Cardiac fibroblast (primary cell): ENCODE measurements at regions not wholly inside any gene's neighbourhood (a gene's known extent, or its start where the extent isn't known, plus 50 kb on each side); places are given as distances from the start of the nearest gene placed in this dataset.
A peak's percentile ranks its signal among the peaks of the same experiment; 100 is the strongest.
"Not testable (repeated sequence)": the region's sequence is repeated elsewhere in the genome, so short reads cannot be mapped to it uniquely, and the experiment has no call there.

Experiments
- DNase-seq, 2 donors: peaks; one replicate each; pipeline versions ENCODE4 v3.0.0 to v3.0.0-alpha.2; 2010; ENCODE audit warnings: low read depth in 2 of 2
- H3K4me3 ChIP-seq, 2 donors: replicated peaks in 1 of 2; 1 replicate in 1 of 2; 2 replicates in 1 of 2; pipeline ENCODE4 v1.5.1; 2011; ENCODE audit warnings: low read depth in 2 of 2, low read length in 2 of 2, mild to moderate bottlenecking in 2 of 2, moderate library complexity in 1 of 2
- CTCF ChIP-seq: IDR thresholded peaks from one replicate; pipeline ENCODE4 v1.5.1; 2011; ENCODE audit warnings: low read depth, mild to moderate bottlenecking, low read length, inconsistent platforms

- DNase-seq: no peak
- TF ChIP-seq CTCF: no peak
- H3K4me3 ChIP-seq: no peak overlapping the region
Observed at GRCh38 chr3:22441711-22442110, 690.7 kb upstream of the ZNF385D start.

GRCh38 chr3:22443571-22444233 is 692.7 kb upstream of the ZNF385D start:
- no peak overlapping the region for H3K4me3 ChIP-seq

GRCh38 chr3:22445336-22445735 is 694.3 kb upstream of the ZNF385D start:
- not testable (repeated sequence) for H3K4me3 ChIP-seq

More at GRCh38 chr3:22443571-22444233, 692.7 kb upstream of the ZNF385D start:
- TF ChIP-seq CTCF: no peak
- no peak for DNase-seq

GRCh38 chr3:22450786-22451400 is 699.9 kb upstream of the ZNF385D start:
- no peak overlapping the region for H3K4me3 ChIP-seq
- no peak for TF ChIP-seq CTCF
- DNase-seq: peak in 1 of 2 donors; percentile 14

More at GRCh38 chr3:22445336-22445735, 694.3 kb upstream of the ZNF385D start:
- DNase-seq: not testable (repeated sequence)

GRCh38 chr3:22451501-22451900 is 700.5 kb upstream of the ZNF385D start:
- H3K4me3 ChIP-seq: no peak overlapping the region
- DNase-seq: no peak
- no peak for TF ChIP-seq CTCF

GRCh38 chr3:22453906-22454535 is 703.0 kb upstream of the ZNF385D start:
- TF ChIP-seq CTCF: no peak
- no peak for DNase-seq
- H3K4me3 ChIP-seq: no peak overlapping the region

GRCh38 chr3:22469995-22470394 is 719.0 kb upstream of the ZNF385D start:
- no peak overlapping the region for H3K4me3 ChIP-seq
- DNase-seq: no peak
- no peak for TF ChIP-seq CTCF
